Right lobe of liver (tissue), 6 donors: ENCODE measurements at regions not wholly inside any gene's neighbourhood (a gene's known extent, or its start where the extent isn't known, plus 50 kb on each side); places are given as distances from the start of the nearest gene placed in this dataset.

Experiments used
- ATAC-seq, 4 donors: fragments of 200-7000 bp; cut with Tn5 transposase; one replicate each; pipeline ENCODE4 v1.9.1; 2020; ENCODE audit warnings: mild to moderate bottlenecking in 4 of 4, moderate library complexity in 4 of 4
- DNase-seq, 3 donors: peaks; one replicate each; pipeline ENCODE4 v3.0.0-alpha.2; 2020
- H3K27ac ChIP-seq, 3 donors: fragments of 200-600 bp; one replicate each; pipeline ENCODE4 v1.8.0; 2022
- H3K27me3 ChIP-seq, 2 donors: fragments of 200-600 bp; one replicate each; pipeline ENCODE4 v1.8.0; 2022
- H3K36me3 ChIP-seq, 4 donors: fragments of 200-600 bp; sonication (generic) in 1 of 4; one replicate each; pipeline versions ENCODE4 v1.5.1 to v1.8.0; 2017 to 2022; ENCODE audit warnings: control low read depth in 1 of 4
- H3K4me1 ChIP-seq, 4 donors: fragments of 200-600 bp; sonication (generic) in 1 of 4; one replicate each; pipeline versions ENCODE4 v1.5.1 to v1.8.0; 2017 to 2022; ENCODE audit warnings: control low read depth in 1 of 4
- H3K4me3 ChIP-seq, 3 donors: fragments of 200-600 bp; one replicate each; pipeline ENCODE4 v1.8.0; 2022
- H3K9me3 ChIP-seq, 4 donors: fragments of 200-600 bp; sonication (generic) in 1 of 4; one replicate each; pipeline versions ENCODE4 v1.5.1 to v1.8.0; 2017 to 2022; ENCODE audit warnings: control low read depth in 1 of 4
- POLR2A ChIP-seq: fragments of 450-650 bp; IDR thresholded peaks from one replicate; pipeline ENCODE4 v1.6.1; 2017; ENCODE audit warnings: antibody characterized with exemption, mild to moderate bottlenecking
- WGBS: methylation state at CpG from one replicate; pipeline ENCODE4 v1.1.6; 2018; ENCODE audit warnings: low coverage, low lambda C conversion rate; ENCODE audit not compliant: insufficient coverage; ENCODE audit errors: missing lambda C conversion rate; 5-methylcytosine and 5-hydroxymethylcytosine counted together
- intact Hi-C, 2 donors: fragments of 100-400 bp; cut with DNase I; formaldehyde crosslinking; loops; one replicate each; pipeline versions ENCODE4 v1.11.2 to v1.14.1; 2022
- TF ChIP-seq, protein P1 (sequence below), 4 donors: fragments of 200-600 bp in 3 of 4; fragments of 450-650 bp in 1 of 4; IDR thresholded peaks; one replicate each; pipeline versions ENCODE4 v1.5.1 to v1.8.0; 2016 to 2022; ENCODE audit warnings: antibody characterized with exemption in 4 of 4, mild to moderate bottlenecking in 2 of 4
- donor health status: DM: no; HTN: yes; CAD: no.
- donor health status: DM: no; HTN: no; CAD: no.
- donor health status: DM: no; HTN: no; CAD: no.
- donor health status: DM: no; HTN: yes; CAD: no.
- donor health status: DM: no; HTN: yes; CAD: no.

- Histone ChIP-seq H3K4me1 (no peaks in the 10 kb centered on the region), H3K4me3 (no peak overlapping the region), H3K36me3 (no peaks in the 10 kb centered on the region), H3K9me3 (no peaks in the 10 kb centered on the region), H3K27me3 (no peaks in the 10 kb centered on the region), H3K27ac (no peak overlapping the region)
- ATAC-seq, result no peak
- 46% methylated on average over 4 of the region's 4 CpGs for WGBS
- intact Hi-C loops, result no loop called here
- no peak for DNase-seq
- no peak for TF ChIP-seq POLR2A
- TF ChIP-seq, protein P1, sequence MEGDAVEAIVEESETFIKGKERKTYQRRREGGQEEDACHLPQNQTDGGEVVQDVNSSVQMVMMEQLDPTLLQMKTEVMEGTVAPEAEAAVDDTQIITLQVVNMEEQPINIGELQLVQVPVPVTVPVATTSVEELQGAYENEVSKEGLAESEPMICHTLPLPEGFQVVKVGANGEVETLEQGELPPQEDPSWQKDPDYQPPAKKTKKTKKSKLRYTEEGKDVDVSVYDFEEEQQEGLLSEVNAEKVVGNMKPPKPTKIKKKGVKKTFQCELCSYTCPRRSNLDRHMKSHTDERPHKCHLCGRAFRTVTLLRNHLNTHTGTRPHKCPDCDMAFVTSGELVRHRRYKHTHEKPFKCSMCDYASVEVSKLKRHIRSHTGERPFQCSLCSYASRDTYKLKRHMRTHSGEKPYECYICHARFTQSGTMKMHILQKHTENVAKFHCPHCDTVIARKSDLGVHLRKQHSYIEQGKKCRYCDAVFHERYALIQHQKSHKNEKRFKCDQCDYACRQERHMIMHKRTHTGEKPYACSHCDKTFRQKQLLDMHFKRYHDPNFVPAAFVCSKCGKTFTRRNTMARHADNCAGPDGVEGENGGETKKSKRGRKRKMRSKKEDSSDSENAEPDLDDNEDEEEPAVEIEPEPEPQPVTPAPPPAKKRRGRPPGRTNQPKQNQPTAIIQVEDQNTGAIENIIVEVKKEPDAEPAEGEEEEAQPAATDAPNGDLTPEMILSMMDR (IDR thresholded peaks at IDR 0.05), result no peak
These were observed 130.7 kb downstream of the SNX19 start for GRCh38 chr11:130785380-130786116.

DNA sequence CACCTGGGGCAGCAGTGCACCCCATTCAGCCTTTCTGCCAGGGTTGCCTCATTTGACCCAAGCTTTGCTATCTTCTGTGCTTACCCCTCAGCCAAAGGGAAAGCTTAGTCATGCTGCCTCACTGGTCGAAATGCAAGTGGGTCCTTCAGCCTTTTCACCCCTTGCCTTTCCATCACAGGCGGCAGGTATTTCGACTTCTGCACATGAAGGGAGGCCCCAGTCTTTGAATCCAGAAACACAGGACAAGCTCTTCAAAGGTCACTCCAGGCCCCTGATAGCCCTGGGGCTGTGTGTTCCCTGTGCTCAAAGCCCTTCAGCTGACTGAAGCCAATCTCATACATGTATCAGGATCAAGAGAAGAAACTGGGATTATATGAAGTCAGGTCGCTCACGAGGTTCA, 129.7 kb downstream of the SNX19 start:
- DNase-seq (no peak), ATAC-seq (no peak)
- Histone ChIP-seq H3K27me3 (no peaks in the 10 kb centered on the region), H3K4me1 (no peaks in the 10 kb centered on the region), H3K4me3 (no peak overlapping the region), H3K36me3 (no peaks in the 10 kb centered on the region), H3K27ac (no peak overlapping the region), H3K9me3 (no peaks in the 10 kb centered on the region)
- intact Hi-C loops, result no loop called here
- WGBS, result 54% methylated on average over 5 of the region's 5 CpGs
- TF ChIP-seq POLR2A, result no peak
- TF ChIP-seq, protein P1 (IDR thresholded peaks at IDR 0.05), result no peak

- DNase-seq (no peak), ATAC-seq (peak in 1 of 4 donors; percentile 32)
- Histone ChIP-seq H3K27ac (no peak overlapping the region), H3K4me1 (no peaks in the 10 kb centered on the region), H3K27me3 (no peaks in the 10 kb centered on the region), H3K4me3 (no peak overlapping the region), H3K36me3 (no peaks in the 10 kb centered on the region), H3K9me3 (no peaks in the 10 kb centered on the region)
- WGBS, result 54% methylated on average over 8 of the region's 8 CpGs
- TF ChIP-seq, protein P1 (IDR thresholded peaks at IDR 0.05), result no peak
- no peak for TF ChIP-seq POLR2A
- intact Hi-C loops, result no loop called here
These were observed 129.1 kb downstream of the SNX19 start for GRCh38 chr11:130787092-130787616.

DNA sequence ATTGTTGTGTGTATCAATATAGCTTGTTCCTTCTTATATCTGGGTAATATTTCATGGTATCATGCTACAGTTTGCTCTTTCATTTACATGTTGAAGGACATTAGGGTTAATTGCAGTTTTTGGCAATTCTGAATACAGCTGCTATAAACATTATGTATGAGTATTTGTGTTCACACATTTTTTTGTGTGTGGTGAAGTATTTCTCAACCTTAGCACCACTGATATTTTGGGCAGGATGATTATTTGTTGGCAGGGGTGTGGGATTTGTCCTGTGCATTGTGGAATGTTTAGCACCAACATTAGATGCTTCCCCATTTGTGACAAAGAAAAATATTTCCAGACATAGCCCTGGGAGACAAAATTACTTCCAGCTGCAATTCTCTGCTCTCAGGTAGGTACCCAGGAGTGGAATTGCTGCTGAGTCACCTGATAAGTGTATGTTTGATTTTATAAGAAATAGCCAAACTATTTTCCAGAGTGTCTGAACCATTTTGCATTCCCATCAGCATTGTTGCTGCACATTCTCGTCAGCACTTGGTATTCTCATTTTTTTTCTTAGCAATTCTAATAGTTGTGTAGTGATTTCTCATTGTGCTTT, 128.2 kb downstream of the SNX19 start:
- WGBS, result 86% methylated on average over 1 of the region's 1 CpG
- H3K4me3 ChIP-seq, result no peak overlapping the region
- intact Hi-C loops, result no loop called here
- no peak for TF ChIP-seq POLR2A
- TF ChIP-seq, protein P1 (IDR thresholded peaks at IDR 0.05), result no peak
- no peaks in the 10 kb centered on the region for H3K27me3 ChIP-seq
- no peaks in the 10 kb centered on the region for H3K36me3 ChIP-seq
- DNase-seq (no peak), ATAC-seq (no peak)
- H3K4me1 ChIP-seq, result no peaks in the 10 kb centered on the region
- H3K27ac ChIP-seq, result no peak overlapping the region
- H3K9me3 ChIP-seq, result no peaks in the 10 kb centered on the region
